ENCODE measurements at regions not wholly inside any gene's neighbourhood (a gene's known extent, or its start where the extent isn't known, plus 50 kb on each side); places are given as distances from the start of the nearest gene placed in this dataset.

DNA sequence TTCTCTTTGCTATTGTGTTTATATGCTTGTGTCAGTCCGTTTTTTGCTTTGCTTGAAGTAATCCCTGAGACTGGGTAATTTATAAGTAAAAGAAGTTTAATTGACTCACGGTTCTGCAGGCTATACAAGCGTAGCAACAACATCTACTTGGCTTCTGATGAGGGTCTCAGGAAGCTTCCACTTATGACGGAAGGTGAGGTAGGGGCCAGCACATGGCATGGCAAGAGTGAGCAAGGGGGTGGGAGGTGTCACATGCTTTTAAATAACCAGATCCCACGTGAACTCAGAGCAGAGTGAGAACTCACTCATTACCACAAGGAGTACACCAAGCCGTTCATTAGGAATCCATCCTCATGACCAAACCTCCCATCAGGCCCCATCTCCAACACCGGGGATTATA is 540.3 kb downstream of the TDRD15 start:
- no peak overlapping the region for H3K27ac ChIP-seq
- CTCF ChIA-PET: no interaction called here
- POLR2A ChIA-PET (ENCODE audit: low non-redundant PET): no interaction called here
- no peak for DNase-seq (ENCODE audit: low spot score)
- TF ChIP-seq, protein P1, sequence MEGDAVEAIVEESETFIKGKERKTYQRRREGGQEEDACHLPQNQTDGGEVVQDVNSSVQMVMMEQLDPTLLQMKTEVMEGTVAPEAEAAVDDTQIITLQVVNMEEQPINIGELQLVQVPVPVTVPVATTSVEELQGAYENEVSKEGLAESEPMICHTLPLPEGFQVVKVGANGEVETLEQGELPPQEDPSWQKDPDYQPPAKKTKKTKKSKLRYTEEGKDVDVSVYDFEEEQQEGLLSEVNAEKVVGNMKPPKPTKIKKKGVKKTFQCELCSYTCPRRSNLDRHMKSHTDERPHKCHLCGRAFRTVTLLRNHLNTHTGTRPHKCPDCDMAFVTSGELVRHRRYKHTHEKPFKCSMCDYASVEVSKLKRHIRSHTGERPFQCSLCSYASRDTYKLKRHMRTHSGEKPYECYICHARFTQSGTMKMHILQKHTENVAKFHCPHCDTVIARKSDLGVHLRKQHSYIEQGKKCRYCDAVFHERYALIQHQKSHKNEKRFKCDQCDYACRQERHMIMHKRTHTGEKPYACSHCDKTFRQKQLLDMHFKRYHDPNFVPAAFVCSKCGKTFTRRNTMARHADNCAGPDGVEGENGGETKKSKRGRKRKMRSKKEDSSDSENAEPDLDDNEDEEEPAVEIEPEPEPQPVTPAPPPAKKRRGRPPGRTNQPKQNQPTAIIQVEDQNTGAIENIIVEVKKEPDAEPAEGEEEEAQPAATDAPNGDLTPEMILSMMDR (conservative IDR thresholded peaks at IDR 0.05; ENCODE audit: low read depth): no peak

DNA sequence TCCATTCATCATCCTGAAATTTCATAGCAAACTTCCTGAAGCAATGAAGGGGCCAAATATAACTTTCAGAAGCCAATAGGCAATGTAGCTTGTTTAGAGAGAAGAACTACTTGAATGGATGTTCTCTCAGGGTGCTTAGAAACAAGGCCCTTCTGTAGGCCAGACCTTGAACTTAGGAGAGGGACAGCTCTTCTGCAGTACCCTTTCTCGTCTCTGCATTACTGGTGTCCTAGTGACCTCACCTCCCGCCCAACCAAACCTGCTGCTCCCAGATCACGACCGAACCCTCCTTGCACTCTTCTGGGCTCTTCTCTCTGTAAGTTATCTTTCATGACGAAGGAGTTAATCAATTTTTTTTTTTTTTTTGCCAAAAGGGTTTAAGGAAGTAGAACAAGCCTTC is 543.9 kb downstream of the TDRD15 start:
- POLR2A ChIA-PET (ENCODE audit: low non-redundant PET): no interaction called here
- no peak overlapping the region for H3K27ac ChIP-seq

DNA sequence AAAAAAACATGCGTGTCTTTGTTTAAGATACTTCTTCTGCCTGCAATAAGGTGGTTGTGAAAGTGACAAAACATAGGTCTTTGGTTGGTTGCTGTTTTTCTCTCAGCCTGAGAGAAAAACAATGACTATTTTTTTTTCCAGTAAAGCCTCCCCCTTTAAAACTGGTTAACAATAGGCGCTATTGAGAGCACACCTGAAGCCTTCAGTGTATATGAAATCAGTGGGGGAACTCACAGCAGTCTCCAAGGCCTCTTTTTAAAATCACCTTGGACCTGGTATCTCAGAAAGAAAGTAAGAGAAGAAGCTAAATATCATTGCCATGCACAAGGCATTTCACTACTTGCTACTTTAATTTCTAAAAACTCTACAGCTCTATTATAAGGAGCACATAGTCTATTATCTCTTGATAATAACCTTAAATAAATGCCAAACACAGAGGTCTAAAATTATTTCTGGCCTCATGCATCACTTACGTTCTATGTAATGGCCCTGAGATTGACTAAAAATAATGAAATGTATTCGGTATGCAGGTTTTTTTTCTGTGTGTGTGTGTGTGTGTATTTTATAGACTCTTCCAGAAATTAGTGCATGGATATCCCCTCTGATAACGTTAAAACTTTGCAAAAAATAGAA is 544.4 kb downstream of the TDRD15 start:
- ChIA-PET POLR2A (ENCODE audit: low non-redundant PET) (no interaction called here), CTCF (no interaction called here)
- DNase-seq (ENCODE audit: low spot score): no peak
- no peak overlapping the region for H3K27ac ChIP-seq
- TF ChIP-seq, protein P1 (conservative IDR thresholded peaks at IDR 0.05; ENCODE audit: low read depth): no peak

More for the DNA sequence above, 543.9 kb downstream of the TDRD15 start:
- DNase-seq (ENCODE audit: low spot score): no peak
- TF ChIP-seq, protein P1 (conservative IDR thresholded peaks at IDR 0.05; ENCODE audit: low read depth): no peak
- CTCF ChIA-PET: no interaction called here

DNA sequence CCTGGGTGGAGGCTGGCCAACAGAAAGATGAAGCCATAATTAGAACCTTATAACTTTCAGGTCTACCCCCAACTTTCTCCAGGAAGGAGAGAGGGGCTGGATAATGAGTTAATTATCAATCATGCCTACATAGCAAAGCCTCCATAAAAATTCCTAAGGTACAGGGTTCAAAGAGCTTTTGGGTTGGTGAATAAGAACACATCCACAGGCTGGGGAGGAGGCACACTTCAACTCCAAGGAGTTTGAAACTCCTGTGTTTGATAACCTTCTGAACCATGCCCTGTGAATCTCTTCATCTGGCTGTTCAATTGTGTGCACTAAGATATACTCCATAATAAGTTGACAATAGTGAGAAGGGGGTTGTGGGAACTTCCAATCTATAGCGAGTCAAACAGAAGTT is 552.3 kb downstream of the TDRD15 start:
- TF ChIP-seq, protein P1 (conservative IDR thresholded peaks at IDR 0.05; ENCODE audit: low read depth): no peak
- ChIA-PET POLR2A (ENCODE audit: low non-redundant PET) (no interaction called here), CTCF (no interaction called here)
- no peak for DNase-seq (ENCODE audit: low spot score)
- no peak overlapping the region for H3K27ac ChIP-seq

DNA sequence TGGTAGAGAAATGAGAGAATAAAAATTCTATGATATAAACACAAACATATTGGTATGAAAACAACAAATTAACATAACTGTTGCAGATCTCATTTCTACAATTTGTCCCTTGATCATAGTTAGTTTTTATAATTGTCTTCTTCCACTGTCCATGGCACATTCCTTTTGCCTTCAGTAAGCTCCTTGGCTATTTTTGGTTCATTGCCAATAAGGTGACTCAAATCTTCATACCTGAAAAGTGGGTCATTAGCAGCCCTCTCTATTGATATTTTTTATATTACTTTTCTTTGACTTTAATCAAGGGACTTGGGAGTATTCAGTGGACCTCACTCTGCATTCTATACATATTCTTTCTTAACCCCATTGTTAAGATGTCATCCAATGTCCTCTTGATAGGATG is 552.9 kb downstream of the TDRD15 start:
- H3K27ac ChIP-seq: no peak overlapping the region
- no peak for DNase-seq (ENCODE audit: low spot score)
- CTCF ChIA-PET: no interaction called here
- POLR2A ChIA-PET (ENCODE audit: low non-redundant PET): no interaction called here
- TF ChIP-seq, protein P1 (conservative IDR thresholded peaks at IDR 0.05; ENCODE audit: low read depth): no peak

DNA sequence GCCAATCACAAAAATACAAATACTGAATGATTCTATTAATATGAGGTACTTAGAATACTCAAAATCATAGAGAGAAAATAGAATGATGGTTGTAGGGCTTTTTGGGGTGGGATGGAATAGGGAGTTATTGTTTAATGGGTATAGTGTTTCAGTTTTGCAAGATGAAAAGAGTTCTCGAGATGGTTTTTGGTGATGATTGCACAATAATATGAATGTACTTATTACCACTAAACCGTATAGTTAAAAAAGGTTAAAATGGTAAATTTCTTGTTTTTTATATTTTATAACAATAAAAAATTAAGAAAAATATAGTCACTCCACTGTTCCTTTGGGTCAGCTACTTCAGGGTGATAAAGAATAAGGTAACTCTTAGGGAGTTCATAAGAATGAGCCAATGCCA is 560.1 kb downstream of the TDRD15 start:
- TF ChIP-seq, protein P1 (conservative IDR thresholded peaks at IDR 0.05; ENCODE audit: low read depth): no peak
- no peak overlapping the region for H3K27ac ChIP-seq
- POLR2A ChIA-PET (ENCODE audit: low non-redundant PET): no interaction called here
- CTCF ChIA-PET: no interaction called here
- DNase-seq (ENCODE audit: low spot score): no peak

DNA sequence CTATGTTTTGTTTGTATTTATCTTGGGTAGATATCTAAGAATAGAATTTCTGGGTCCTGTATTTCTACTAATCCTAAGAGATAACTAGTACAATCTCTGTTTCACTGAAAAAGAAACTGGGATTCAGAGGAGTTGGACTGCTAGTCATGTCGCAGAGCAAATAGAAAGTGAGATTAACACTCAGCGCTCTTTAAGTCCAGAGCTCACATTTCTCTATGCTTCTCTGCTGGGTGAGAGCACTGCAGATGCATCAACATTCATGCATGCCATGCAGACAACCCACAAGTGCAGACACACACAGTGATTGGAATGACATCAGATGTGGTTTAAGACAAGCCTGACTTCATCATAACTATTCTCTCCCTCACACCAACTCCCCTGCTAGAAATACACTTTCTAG is 563.8 kb downstream of the TDRD15 start:
- no peak overlapping the region for H3K27ac ChIP-seq
- TF ChIP-seq, protein P1 (conservative IDR thresholded peaks at IDR 0.05; ENCODE audit: low read depth): no peak
- ChIA-PET CTCF (no interaction called here), POLR2A (ENCODE audit: low non-redundant PET) (no interaction called here)
- DNase-seq (ENCODE audit: low spot score): no peak
